HG03039 (cell line): ENCODE measurements at regions not wholly inside any gene's neighbourhood (a gene's known extent, or its start where the extent isn't known, plus 50 kb on each side); places are given as distances from the start of the nearest gene placed in this dataset.
A peak's percentile ranks its signal among the peaks of the same experiment; 100 is the strongest.
"Not testable (repeated sequence)": the region's sequence is repeated elsewhere in the genome, so short reads cannot be mapped to it uniquely, and the experiment has no call there.

Experiments
- ATAC-seq: cut with Tn5 transposase; IDR thresholded peaks from one replicate; pipeline ENCODE4 v1.9.1; 2021; ENCODE audit warnings: mild to moderate bottlenecking, moderate library complexity; ENCODE audit not compliant: unreplicated experiment

- ATAC-seq = no peak
These were observed 236.5 kb downstream of the GLUD2 start for GRCh38 chrX:121283921-121284320.

DNA sequence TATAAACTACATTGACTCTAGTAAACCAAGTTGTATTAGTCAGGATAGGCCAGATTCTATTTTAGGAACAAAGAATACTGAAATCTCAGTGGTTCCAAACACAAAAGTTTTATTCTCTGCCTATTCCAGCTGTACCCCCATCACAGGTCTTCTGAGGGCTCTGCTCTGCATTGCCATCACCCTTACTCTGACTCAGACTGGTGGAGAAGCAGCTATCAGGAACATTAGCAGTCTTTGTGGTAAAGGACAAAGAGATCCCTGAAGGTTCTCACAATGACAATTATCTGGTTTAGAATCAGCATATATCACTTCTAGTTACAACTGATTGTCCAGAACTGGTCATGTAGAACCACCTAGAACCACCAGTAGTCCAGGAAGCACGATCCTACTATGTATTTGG lies 251.1 kb downstream of the GLUD2 start:
- no peak for ATAC-seq

GRCh38 chrX:121301356-121301755 lies 253.9 kb downstream of the GLUD2 start:
- ATAC-seq = no peak

DNA sequence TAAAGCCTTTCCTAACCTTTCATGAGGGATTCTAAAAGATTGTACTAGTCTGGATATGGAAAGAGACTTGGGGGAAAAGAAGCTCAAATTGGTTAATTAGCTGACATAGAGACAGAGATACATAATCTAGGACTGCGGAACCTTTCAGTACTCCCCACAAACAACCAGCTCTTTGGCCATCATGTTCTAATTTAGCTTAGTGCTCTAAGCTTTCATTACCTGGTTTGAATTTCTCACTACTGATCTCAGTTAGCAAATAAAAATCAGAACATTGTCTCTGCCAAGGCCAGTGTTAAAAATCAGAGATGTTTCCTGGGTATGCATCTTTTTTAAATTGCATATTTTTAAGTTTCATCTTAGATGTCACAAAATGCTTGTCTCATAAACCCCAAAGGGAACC lies 254.4 kb downstream of the GLUD2 start:
- no peak for ATAC-seq

DNA sequence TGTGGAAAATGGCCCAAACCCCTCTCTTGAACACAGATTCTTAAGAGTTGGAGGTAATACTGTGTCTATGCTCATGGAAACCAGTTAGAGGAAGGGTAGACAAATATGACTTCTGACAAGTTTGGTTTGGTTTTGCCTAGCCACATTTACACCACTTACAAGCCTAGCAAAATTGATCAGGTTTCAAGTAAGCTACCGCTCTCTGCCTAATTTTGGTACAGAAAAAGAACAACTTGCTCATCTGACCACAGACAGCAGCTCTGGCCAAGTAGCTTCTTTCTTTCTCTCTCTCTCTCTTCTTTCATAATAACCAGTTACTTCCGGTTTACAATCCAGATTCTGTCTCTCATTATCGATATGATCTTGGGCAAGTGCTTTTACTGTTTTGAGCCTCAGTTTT lies 260.0 kb downstream of the GLUD2 start:
- ATAC-seq = peak; percentile 55

DNA sequence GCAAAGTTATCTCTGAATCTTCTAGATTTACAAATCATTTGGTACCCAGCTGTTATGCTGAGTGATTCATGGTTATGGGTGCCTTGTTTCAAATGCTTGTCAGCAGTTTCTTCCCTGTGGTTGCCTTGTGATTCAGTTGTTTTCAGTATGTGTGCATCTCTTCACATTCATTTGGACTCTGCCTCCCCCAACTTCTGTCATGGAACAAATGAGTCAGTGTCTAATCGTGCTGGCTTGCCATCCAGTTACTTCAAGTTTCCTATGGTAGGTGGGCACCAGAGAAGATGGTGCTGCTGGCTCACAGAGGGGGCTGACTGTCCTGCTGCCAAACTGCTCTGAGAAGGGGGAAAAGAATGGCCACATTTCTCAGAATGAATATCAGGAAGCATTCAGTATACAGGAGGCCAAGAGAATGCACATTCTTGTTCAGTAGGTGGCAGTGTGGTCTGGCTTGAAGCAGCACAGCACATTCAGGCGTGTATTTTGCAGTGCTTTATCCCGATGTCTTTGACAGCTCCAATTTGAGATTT lies 260.9 kb downstream of the GLUD2 start:
- peak; percentile 78 for ATAC-seq

DNA sequence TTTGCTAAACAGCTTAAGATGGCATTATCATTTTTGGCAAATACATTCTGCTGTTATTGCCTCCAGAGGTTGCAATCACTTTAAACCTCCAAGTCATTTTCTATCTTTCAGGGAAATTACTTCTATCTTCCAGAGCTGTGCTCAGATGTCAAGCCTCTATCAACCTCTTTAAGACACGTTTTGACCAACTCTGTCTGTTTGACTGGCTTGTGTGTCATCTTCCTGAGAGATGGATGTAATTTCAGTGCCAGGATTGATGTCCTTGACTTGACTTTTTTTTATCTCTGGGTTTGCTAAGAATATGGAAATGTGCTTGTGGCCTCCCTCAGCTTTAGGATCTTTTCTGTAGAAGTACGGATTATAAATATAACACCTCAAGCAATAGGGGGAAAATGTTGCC lies 263.4 kb downstream of the GLUD2 start:
- no peak for ATAC-seq

DNA sequence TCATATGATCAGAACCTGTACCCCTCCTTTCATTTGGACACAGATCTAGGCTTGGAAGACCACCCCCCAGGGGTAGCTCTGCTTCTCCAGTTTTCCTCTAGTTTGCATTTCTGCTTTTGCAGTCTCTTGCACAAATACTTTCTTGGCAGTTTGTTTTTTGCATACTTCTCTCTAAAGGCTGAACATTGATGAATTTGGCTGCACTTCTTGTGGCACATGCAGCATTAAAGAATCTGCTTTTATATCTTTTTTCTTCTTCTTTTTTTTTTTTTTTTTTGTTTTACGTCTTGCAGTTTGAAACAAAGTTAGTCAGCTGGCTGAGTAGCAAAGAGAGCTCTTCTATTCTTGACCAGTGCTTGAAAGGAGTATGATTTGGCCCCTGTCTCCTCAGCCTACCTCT lies 273.0 kb downstream of the GLUD2 start:
- ATAC-seq = no peak

- ATAC-seq = no peak
These were observed 274.7 kb downstream of the GLUD2 start for GRCh38 chrX:121322159-121322558.

- ATAC-seq = no peak
These were observed 275.9 kb downstream of the GLUD2 start for GRCh38 chrX:121323337-121323736.

DNA sequence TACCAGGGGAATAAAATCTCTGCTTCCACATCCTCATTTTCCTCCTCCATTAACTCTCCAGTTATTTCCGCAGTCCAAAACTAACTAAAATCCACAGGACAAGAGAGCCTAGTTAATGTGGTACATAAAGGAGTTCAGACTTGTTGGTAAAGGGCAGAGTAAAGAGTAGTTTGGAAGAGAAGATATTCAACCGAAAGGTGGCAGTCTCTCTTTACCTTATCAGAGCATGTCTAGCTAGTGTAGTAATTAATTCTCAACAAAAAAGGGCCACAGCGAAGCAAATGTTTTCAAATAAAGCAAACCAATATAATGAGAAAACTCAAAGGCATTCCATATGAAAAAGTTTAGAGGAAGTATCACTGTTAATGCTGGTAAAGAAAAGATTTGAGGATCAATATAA lies 286.5 kb downstream of the GLUD2 start:
- no peak for ATAC-seq

DNA sequence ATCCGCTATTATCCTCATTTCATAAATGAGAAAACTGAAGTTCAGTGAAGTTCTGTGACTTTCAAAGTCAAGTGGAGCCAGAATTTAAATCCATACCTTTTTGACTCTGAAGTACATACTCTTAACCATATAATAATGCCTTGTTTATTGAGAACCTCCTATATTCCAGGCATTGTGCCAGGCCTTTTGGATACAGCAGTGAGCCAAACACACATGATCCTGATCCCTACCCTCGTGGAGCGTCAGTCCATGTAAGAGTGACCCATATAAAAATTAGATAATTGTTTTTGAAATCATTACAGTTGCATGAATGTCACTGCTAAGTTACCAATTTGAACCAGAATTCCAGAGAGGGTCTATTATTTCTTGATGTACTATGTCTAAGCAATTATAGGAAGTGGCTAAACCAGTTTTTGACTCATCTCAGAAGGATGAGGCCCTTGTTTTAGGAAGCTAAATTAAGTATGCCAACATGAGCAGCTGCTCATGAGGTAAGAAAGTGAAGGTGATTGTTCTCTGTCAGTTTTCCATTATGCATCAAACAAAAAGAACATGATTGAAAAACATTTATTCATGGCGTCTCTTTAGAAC lies 289.5 kb downstream of the GLUD2 start:
- no peak for ATAC-seq

DNA sequence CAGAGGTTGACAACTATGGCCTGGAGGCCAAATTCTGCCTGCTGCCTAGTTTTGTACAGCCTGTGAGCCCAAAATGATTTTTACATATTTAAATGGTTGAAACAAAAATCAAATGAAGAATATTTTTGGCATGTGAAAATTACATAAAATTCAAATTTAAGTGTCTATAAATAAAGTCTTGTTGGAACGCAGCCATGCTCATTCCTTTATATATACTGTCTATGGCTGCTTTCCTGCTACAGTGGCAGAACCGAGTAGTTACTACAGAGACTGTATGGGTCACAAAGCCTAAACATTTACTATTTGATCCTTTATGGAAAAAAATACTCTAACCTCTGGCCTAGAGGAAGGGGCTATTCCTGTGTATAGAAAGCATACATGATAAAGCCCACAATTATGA lies 290.4 kb downstream of the GLUD2 start:
- ATAC-seq = no peak

DNA sequence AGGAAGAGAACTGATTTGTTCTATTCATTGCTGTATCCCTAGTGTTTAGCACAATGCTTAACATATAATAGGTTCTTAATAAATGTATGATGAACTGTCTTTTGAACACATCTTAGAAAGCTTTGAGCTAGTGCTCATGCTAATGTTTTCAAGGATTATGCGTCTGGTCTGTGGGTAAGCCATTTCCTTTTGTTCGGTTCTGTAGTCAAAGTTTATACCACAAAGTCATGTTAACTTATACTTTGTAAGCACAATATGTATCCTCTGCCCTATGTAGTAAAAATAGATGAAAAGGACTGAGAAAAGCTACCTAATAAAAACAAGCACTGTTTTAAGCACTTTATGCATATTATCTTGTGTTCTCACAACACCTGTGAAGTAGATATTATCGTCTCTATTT lies 301.9 kb downstream of the GLUD2 start:
- no peak for ATAC-seq

- ATAC-seq = no peak
These were observed 308.9 kb downstream of the GLUD2 start for GRCh38 chrX:121356139-121356849.

DNA sequence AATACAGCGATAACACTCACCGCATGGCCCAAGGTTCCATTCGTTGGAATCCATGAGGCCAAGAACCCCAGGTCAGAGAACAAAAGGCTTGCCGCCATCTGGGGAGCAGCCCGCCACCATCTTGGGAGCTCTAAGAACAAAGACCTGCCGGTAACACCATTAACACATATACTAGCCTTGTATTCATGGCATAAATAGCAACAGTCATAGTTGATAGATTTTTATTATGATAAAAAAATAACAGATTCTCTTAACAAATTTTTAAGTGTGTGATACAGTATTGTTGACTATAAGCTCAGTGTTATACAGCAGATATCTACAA lies 309.4 kb downstream of the GLUD2 start:
- ATAC-seq = no peak

- ATAC-seq = no peak
These were observed 312.9 kb downstream of the GLUD2 start for GRCh38 chrX:121360280-121360679.

DNA sequence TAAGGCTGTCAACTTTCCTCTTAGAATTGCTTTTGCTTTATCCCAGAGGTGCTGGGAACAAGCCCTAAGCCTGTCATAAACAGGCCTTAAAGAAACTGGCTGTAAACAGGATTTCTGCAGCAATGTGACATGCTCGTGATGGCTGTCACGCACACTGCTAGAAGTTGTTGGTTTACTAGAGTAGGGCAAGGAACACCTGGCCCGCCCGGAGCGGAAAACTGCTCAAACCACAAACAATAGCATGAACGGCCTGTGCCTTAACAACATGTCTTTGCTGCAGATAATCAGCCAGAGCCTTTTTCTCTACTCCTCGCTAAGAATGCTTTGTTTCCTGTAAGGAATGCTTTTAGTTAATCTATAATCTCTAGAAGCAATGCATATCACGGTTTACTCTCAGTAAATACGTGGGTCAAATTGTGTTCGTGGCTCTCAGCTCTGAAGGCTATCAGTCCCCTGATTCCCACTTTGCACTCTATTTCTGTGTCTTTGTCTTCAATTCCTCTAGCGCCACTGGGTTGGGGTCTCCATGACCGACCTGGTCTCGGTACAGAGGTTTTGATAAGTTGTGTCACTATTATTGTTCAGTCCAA lies 318.3 kb downstream of the GLUD2 start:
- no peak for ATAC-seq

GRCh38 chrX:121374471-121374870 lies 327.1 kb downstream of the GLUD2 start:
- no peak for ATAC-seq

GRCh38 chrX:121381915-121382314 lies 334.5 kb downstream of the GLUD2 start:
- not testable (repeated sequence) for ATAC-seq

DNA sequence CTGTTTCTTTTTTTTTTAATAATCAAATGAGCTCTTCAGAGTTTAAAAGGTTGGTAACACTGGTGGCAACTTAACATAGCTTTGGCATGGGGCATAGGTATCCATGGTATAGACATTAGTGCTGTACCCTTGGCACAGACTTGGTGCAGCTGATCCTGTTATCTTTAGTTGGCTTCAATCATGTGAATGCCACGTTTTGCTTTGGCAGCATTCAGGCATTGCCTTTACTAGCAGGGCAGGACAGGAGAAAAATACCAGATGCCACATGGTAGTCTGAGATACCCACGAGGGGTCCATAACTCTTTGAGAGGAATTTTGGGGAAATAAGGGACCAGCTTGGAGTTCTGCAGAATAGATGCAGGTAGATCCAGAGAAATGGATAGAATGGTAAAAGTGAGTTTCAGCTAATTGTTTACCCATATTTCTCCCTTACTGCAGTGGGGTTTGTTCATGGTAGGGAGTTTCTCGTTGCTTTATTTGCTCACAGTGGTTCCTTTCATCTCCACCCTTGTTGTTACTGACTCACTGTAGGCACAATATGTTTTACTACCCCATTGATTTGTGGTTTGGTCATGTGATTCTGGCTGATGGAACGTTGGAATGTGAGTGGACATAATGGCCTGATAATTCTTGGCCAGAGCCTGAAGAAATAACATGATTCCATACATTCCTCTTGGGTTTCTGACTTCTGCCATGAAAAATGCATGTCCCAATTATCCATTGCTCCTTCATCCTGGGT lies 342.7 kb downstream of the GLUD2 start:
- no peak for ATAC-seq

GRCh38 chrX:121405826-121406225 lies 358.4 kb downstream of the GLUD2 start:
- no peak for ATAC-seq
